Glutamatergic neuron (in vitro differentiated cells): ENCODE measurements at regions not wholly inside any gene's neighbourhood (a gene's known extent, or its start where the extent isn't known, plus 50 kb on each side); places are given as distances from the start of the nearest gene placed in this dataset.

Experiments used
- DNase-seq: peaks from one replicate; pipeline ENCODE4 v3.0.0; 2022
- H3K27ac Mint-ChIP-seq: one replicate; pipeline ENCODE4 v1.8.0; 2020; ENCODE audit warnings: mild to moderate bottlenecking, mixed read lengths, inconsistent platforms; ENCODE audit not compliant: unreplicated experiment
- H3K27me3 Mint-ChIP-seq: one replicate; pipeline ENCODE4 v1.8.0; 2020; ENCODE audit warnings: mild to moderate bottlenecking, moderate library complexity, mixed read lengths, inconsistent platforms; ENCODE audit not compliant: unreplicated experiment
- H3K36me3 Mint-ChIP-seq: one replicate; pipeline ENCODE4 v1.8.0; 2020; ENCODE audit warnings: mild to moderate bottlenecking, mixed read lengths, inconsistent platforms; ENCODE audit not compliant: unreplicated experiment
- H3K4me1 Mint-ChIP-seq: one replicate; pipeline ENCODE4 v1.8.0; 2020; ENCODE audit warnings: mild to moderate bottlenecking, low read depth, mixed read lengths, inconsistent platforms; ENCODE audit not compliant: unreplicated experiment
- H3K4me3 Mint-ChIP-seq: one replicate; pipeline ENCODE4 v1.8.0; 2020; ENCODE audit warnings: mild to moderate bottlenecking, mixed read lengths, inconsistent platforms; ENCODE audit not compliant: unreplicated experiment
- H3K9me3 Mint-ChIP-seq: one replicate; pipeline ENCODE4 v1.8.0; 2020; ENCODE audit warnings: mild to moderate bottlenecking, moderate library complexity, mixed read lengths, inconsistent platforms; ENCODE audit not compliant: unreplicated experiment
- TF ChIP-seq, protein P1 (sequence below): fragments of 200-600 bp; sonication (generic); IDR thresholded peaks from one replicate; pipeline ENCODE4 v1.5.0; 2021; ENCODE audit not compliant: partially characterized antibody, unreplicated experiment

DNA sequence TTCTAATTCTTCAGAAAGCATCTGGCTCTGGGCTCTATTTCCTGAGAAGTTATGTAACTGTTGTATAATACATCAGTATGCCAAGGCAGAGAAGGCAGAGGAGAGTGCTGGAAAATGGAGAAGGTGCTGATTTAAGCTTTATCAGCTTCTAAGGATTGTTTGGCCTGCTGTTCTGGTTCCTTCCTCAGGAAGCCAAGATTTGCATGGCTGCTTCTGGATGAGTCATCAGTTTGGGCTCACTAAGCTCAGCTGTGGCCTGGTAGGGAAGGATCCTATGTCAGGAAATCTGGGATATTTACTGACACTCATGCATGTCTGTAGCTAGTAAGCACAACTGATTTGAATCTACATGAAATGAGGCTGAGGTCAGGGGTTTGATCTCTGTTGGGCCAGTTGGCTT, 73.2 kb upstream of the ADGRL4 start:
- H3K27ac Mint-ChIP-seq, result no peak overlapping the region
- no peak overlapping the region for H3K4me3 Mint-ChIP-seq
- no peaks in the 10 kb centered on the region for H3K27me3 Mint-ChIP-seq
- H3K9me3 Mint-ChIP-seq, result peaks cover 2% of the 10 kb centered on the region
- no peaks in the 10 kb centered on the region for H3K4me1 Mint-ChIP-seq
- TF ChIP-seq, protein P1, sequence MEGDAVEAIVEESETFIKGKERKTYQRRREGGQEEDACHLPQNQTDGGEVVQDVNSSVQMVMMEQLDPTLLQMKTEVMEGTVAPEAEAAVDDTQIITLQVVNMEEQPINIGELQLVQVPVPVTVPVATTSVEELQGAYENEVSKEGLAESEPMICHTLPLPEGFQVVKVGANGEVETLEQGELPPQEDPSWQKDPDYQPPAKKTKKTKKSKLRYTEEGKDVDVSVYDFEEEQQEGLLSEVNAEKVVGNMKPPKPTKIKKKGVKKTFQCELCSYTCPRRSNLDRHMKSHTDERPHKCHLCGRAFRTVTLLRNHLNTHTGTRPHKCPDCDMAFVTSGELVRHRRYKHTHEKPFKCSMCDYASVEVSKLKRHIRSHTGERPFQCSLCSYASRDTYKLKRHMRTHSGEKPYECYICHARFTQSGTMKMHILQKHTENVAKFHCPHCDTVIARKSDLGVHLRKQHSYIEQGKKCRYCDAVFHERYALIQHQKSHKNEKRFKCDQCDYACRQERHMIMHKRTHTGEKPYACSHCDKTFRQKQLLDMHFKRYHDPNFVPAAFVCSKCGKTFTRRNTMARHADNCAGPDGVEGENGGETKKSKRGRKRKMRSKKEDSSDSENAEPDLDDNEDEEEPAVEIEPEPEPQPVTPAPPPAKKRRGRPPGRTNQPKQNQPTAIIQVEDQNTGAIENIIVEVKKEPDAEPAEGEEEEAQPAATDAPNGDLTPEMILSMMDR, result no peak
- H3K36me3 Mint-ChIP-seq, result no peaks in the 10 kb centered on the region
- DNase-seq, result no peak

DNA sequence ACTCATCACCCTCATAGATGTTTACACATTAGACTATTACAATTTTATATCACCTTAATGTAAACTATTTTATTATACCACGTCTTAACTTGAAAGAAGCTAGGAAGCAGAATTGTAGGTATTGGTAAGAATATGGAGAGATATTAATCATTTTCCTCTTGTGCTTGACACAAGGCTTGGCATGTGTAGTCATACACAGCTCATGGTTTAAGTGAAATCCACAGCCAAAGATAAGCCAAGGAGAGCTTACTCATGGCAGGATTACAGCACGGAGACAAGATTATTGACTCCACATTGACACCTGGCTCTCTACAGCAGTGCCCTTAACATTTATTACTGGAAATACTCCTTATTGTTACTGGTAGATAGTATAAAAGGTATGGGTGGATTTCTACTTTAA, 68.4 kb upstream of the ADGRL4 start:
- no peak for DNase-seq
- no peak overlapping the region for H3K4me3 Mint-ChIP-seq
- no peaks in the 10 kb centered on the region for H3K36me3 Mint-ChIP-seq
- H3K27me3 Mint-ChIP-seq, result no peaks in the 10 kb centered on the region
- peaks cover 2% of the 10 kb centered on the region for H3K9me3 Mint-ChIP-seq
- no peak overlapping the region for H3K27ac Mint-ChIP-seq
- TF ChIP-seq, protein P1, result no peak
- no peaks in the 10 kb centered on the region for H3K4me1 Mint-ChIP-seq

DNA sequence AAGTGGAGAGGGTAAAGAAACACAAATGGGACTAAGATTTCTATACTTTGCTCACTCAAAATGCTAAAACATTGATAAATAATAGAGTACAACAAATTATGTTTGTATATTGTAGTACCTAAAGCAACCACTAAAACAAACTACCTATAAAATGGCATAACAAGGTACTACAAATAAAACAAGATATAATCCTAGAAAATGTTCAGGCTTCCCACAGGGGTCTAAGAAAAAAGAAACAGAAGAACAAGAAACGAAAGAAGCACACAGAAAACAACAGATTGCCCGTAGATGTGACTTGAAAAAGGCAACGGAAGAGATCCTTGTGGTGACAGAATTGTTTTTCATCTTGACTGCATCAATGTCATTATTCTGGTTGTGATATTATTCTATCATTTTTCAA, 63.3 kb upstream of the ADGRL4 start:
- Mint-ChIP-seq H3K9me3 (no peaks in the 10 kb centered on the region), H3K4me3 (no peak overlapping the region), H3K4me1 (no peaks in the 10 kb centered on the region), H3K36me3 (no peaks in the 10 kb centered on the region), H3K27ac (no peak overlapping the region), H3K27me3 (no peaks in the 10 kb centered on the region)
- no peak for DNase-seq
- TF ChIP-seq, protein P1, result peak; percentile 69

DNA sequence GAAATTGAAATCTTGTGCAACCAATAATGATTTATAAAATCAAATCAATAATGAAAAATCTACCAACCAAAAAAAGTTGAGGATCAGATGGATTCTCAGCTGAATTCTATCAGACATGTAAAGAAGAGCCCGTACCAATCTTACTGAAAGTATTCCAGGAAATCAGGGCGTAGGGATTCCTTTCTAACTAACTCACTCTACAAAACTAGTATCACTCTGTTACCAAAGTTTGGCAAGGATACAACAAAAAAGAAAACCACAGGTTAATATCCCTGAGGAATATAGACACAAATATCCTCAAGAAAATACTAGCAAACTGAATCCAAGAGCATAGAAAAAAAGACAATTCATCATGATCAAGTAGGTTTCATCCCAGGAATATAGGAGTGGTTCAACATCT, 52.8 kb upstream of the ADGRL4 start:
- no peak overlapping the region for H3K27ac Mint-ChIP-seq
- H3K27me3 Mint-ChIP-seq, result no peaks in the 10 kb centered on the region
- H3K4me1 Mint-ChIP-seq, result no peaks in the 10 kb centered on the region
- no peaks in the 10 kb centered on the region for H3K9me3 Mint-ChIP-seq
- DNase-seq, result no peak
- no peak overlapping the region for H3K4me3 Mint-ChIP-seq
- TF ChIP-seq, protein P1, result no peak
- H3K36me3 Mint-ChIP-seq, result peaks cover 5% of the 10 kb centered on the region
